H1 (cell line): ENCODE measurements at regions not wholly inside any gene's neighbourhood (a gene's known extent, or its start where the extent isn't known, plus 50 kb on each side); places are given as distances from the start of the nearest gene placed in this dataset.

Experiments
- CTCF ChIA-PET: fragments of 300-600 bp; sonication (Branson Sonifier 250); formaldehyde crosslinking; loops from one replicate; lab custom pipeline; 2021; ENCODE audit not compliant: partially characterized antibody; lab: Charles Lee
- POLR2A ChIA-PET: fragments of 300-600 bp; sonication (Branson Sonifier 250); formaldehyde crosslinking; loops from one replicate; lab custom pipeline; 2021; ENCODE audit warnings: inconsistent platforms; ENCODE audit not compliant: partially characterized antibody; lab: Charles Lee
- DNase-seq, 2 experiments: peaks; one replicate each; pipeline versions ENCODE4 v3.0.0 to v3.0.0-alpha.2; 2010 to 2022; ENCODE audit warnings: low spot score in 2 of 2, low read depth in 1 of 2, mixed read lengths in 1 of 2
- FAIRE-seq: peaks from 2 replicates; lab custom pipeline; 2011; peaks lifted over from hg19 to GRCh38; lab: Jason Lieb, UNC
- H2AFZ ChIP-seq: 2 replicates; pipeline ENCODE4 v1.8.1; 2012; ENCODE audit warnings: low read length, inconsistent platforms
- H2AK5ac ChIP-seq: 2 replicates; pipeline ENCODE4 v1.6.1; 2013; ENCODE audit warnings: low read depth, low read length
- H2BK120ac ChIP-seq: replicated peaks from 2 replicates; pipeline ENCODE3; 2013; ENCODE audit warnings: low read depth, low read length, inconsistent platforms
- H2BK12ac ChIP-seq: 2 replicates; pipeline ENCODE4 v1.6.1; 2013; ENCODE audit warnings: low read depth, low read length
- H2BK15ac ChIP-seq: 2 replicates; pipeline ENCODE4 v1.6.1; 2013; ENCODE audit warnings: low read length
- H2BK20ac ChIP-seq: 2 replicates; pipeline ENCODE4 v1.6.1; 2013; ENCODE audit warnings: low read length
- H2BK5ac ChIP-seq: 2 replicates; pipeline ENCODE4 v1.6.1; 2013; ENCODE audit warnings: low read depth, low read length
- H3K14ac ChIP-seq: 2 replicates; pipeline ENCODE4 v1.6.1; 2013; ENCODE audit warnings: inconsistent platforms; ENCODE audit not compliant: insufficient read length
- H3K18ac ChIP-seq: 2 replicates; pipeline ENCODE4 v1.6.1; 2013; ENCODE audit warnings: low read length; ENCODE audit errors: extremely low read depth
- H3K23ac ChIP-seq: 2 replicates; pipeline ENCODE4 v1.6.1; 2013; ENCODE audit warnings: inconsistent platforms; ENCODE audit not compliant: insufficient read length
- H3K23me2 ChIP-seq: 2 replicates; pipeline ENCODE4 v1.6.1; 2013; ENCODE audit warnings: low read depth, low read length
- H3K27ac ChIP-seq: 2 replicates; pipeline ENCODE4 v1.6.1; 2011; ENCODE audit warnings: low read depth, low read length, inconsistent platforms
- H3K27me3 ChIP-seq, 4 experiments: replicated peaks in 1 of 4; 1 replicate in 1 of 4; 2 replicates in 3 of 4; pipeline versions ENCODE4 v1.6.1 to v1.8.1; 2011 to 2013; ENCODE audit warnings: low read length in 3 of 4, mild to moderate bottlenecking in 3 of 4, inconsistent platforms in 2 of 4, mixed read lengths in 2 of 4, moderate library complexity in 1 of 4; ENCODE audit not compliant: control insufficient read depth in 3 of 4, insufficient read depth in 3 of 4; ENCODE audit errors: extremely low read depth in 1 of 4
- H3K36me3 ChIP-seq, 4 experiments: 2 replicates each; pipeline versions ENCODE4 v1.6.1 to v1.8.1; 2011 to 2013; ENCODE audit warnings: mild to moderate bottlenecking in 4 of 4, low read length in 3 of 4, moderate library complexity in 2 of 4, control low read depth in 1 of 4, inconsistent platforms in 1 of 4; ENCODE audit not compliant: insufficient read depth in 4 of 4, control insufficient read depth in 2 of 4
- H3K4ac ChIP-seq: replicated peaks from 2 replicates; pipeline ENCODE3; 2013; ENCODE audit warnings: low read length, low read depth, mixed read lengths, inconsistent platforms; ENCODE audit not compliant: insufficient read length
- H3K4me1 ChIP-seq, 4 experiments: replicated peaks in 1 of 4; 1 replicate in 1 of 4; 2 replicates in 3 of 4; pipeline versions ENCODE4 v1.6.1 to v1.8.1; 2011 to 2013; ENCODE audit warnings: low read length in 3 of 4, inconsistent platforms in 2 of 4, mixed read lengths in 1 of 4; ENCODE audit not compliant: insufficient read depth in 4 of 4, control insufficient read depth in 3 of 4
- H3K4me2 ChIP-seq, 2 experiments: 2 replicates each; pipeline versions ENCODE4 v1.6.1 to v1.8.1; 2011 to 2013; ENCODE audit warnings: low read depth in 2 of 2, low read length in 2 of 2, control low read depth in 1 of 2, inconsistent platforms in 1 of 2, mild to moderate bottlenecking in 1 of 2; ENCODE audit not compliant: insufficient read depth in 1 of 2
- H3K4me3 ChIP-seq, 4 experiments: fragments of 200-600, 300-600 bp in 1 of 4; sonication (generic), shearing (Covaris generic), sonication (Bioruptor Twin) in 1 of 4; 2 replicates each; pipeline versions ENCODE4 v1.5.1 to v1.8.1; 2011 to 2016; ENCODE audit warnings: low read length in 4 of 4, low read depth in 3 of 4, control low read depth in 2 of 4, inconsistent platforms in 2 of 4, mild to moderate bottlenecking in 2 of 4, mixed read lengths in 1 of 4, moderate library complexity in 1 of 4; ENCODE audit not compliant: insufficient read depth in 2 of 4; ENCODE audit errors: extremely low read depth in 1 of 4
- H3K56ac ChIP-seq: replicated peaks from 2 replicates; pipeline ENCODE3; 2013; ENCODE audit warnings: low read depth, mild to moderate bottlenecking, mixed read lengths, low read length, inconsistent platforms; ENCODE audit not compliant: insufficient read length
- H3K79me1 ChIP-seq: 2 replicates; pipeline ENCODE4 v1.6.1; 2013; ENCODE audit warnings: low read depth, low read length, control low read depth
- H3K79me2 ChIP-seq, 2 experiments: 2 replicates each; pipeline versions ENCODE4 v1.6.1 to v1.8.1; 2012 to 2013; ENCODE audit warnings: low read length in 2 of 2, mild to moderate bottlenecking in 2 of 2, inconsistent platforms in 1 of 2; ENCODE audit not compliant: insufficient read depth in 2 of 2, control insufficient read depth in 1 of 2
- H3K9ac ChIP-seq, 4 experiments: replicated peaks in 1 of 4; 1 replicate in 1 of 4; 2 replicates in 3 of 4; pipeline versions ENCODE4 v1.6.1 to v1.8.1; 2011 to 2013; ENCODE audit warnings: low read depth in 3 of 4, low read length in 3 of 4, control low read depth in 2 of 4, mild to moderate bottlenecking in 2 of 4, moderate library complexity in 2 of 4, inconsistent platforms in 1 of 4; ENCODE audit errors: extremely low read depth in 1 of 4
- H3K9me3 ChIP-seq, 2 experiments: 2 replicates each; pipeline versions ENCODE4 v1.6.1 to v1.8.1; 2012 to 2013; ENCODE audit warnings: mild to moderate bottlenecking in 2 of 2, moderate library complexity in 2 of 2, control low read depth in 1 of 2, inconsistent platforms in 1 of 2, low read depth in 1 of 2, low read length in 1 of 2, mixed read lengths in 1 of 2; ENCODE audit not compliant: insufficient read depth in 2 of 2
- H4K20me1 ChIP-seq, 2 experiments: replicated peaks in 1 of 2; 2 replicates each; pipeline versions ENCODE3 to v1.8.1; 2011 to 2013; ENCODE audit warnings: inconsistent platforms in 2 of 2, low read length in 2 of 2, mild to moderate bottlenecking in 1 of 2; ENCODE audit not compliant: insufficient read depth in 2 of 2, control insufficient read depth in 1 of 2
- H4K5ac ChIP-seq: 2 replicates; pipeline ENCODE4 v1.6.1; 2013; ENCODE audit warnings: low read length, low read depth, mixed read lengths, inconsistent platforms; ENCODE audit not compliant: insufficient read length
- H4K8ac ChIP-seq: 2 replicates; pipeline ENCODE4 v1.8.0; 2013; ENCODE audit warnings: mild to moderate bottlenecking, moderate library complexity, low read length, inconsistent platforms; ENCODE audit not compliant: insufficient read depth; ENCODE audit errors: extremely low read depth
- H4K91ac ChIP-seq: replicated peaks from 2 replicates; pipeline ENCODE3; 2013; ENCODE audit warnings: low read length, mixed read lengths, inconsistent platforms; ENCODE audit not compliant: insufficient read length
- ATF2 ChIP-seq: IDR thresholded peaks from 2 replicates; pipeline ENCODE4 v1.6.1; 2012; ENCODE audit warnings: low read length, inconsistent platforms
- BCL11A ChIP-seq, 2 experiments: IDR thresholded peaks; one replicate each; pipeline ENCODE4 v1.6.1; 2011; ENCODE audit warnings: low read depth in 2 of 2, low read length in 2 of 2, mild to moderate bottlenecking in 2 of 2
- CEBPB ChIP-seq: IDR thresholded peaks from 2 replicates; pipeline ENCODE4 v1.6.1; 2012; ENCODE audit warnings: low read depth, low read length
- CTBP2 ChIP-seq: IDR thresholded peaks from 2 replicates; pipeline ENCODE4 v1.7.0; 2011; ENCODE audit warnings: borderline replicate concordance, mild to moderate bottlenecking, moderate library complexity, mixed read lengths, low read length; ENCODE audit not compliant: insufficient read depth, insufficient read length
- KDM5A ChIP-seq: fragments of 200-600 bp; IDR thresholded peaks from 2 replicates; pipeline ENCODE4 v1.7.1; 2012; ENCODE audit warnings: mild to moderate bottlenecking, low read length, inconsistent platforms, mixed read lengths
- POLR2AphosphoS5 ChIP-seq: IDR thresholded peaks from 2 replicates; pipeline ENCODE4 v1.6.1; 2011; ENCODE audit warnings: low read depth, low read length
- POU5F1 ChIP-seq: IDR thresholded peaks from 2 replicates; pipeline ENCODE4 v1.6.1; 2011; ENCODE audit warnings: low read depth, mild to moderate bottlenecking, low read length, moderate library complexity
- RNF2 ChIP-seq: fragments of 200-900, 300-1000 bp; sonication (generic); IDR thresholded peaks from 2 replicates; pipeline ENCODE4 v1.7.1; 2016; ENCODE audit warnings: borderline replicate concordance, low read depth, mild to moderate bottlenecking, antibody characterized with exemption, low read length; ENCODE audit not compliant: poor library complexity, severe bottlenecking; ENCODE audit errors: missing control alignments
- SAP30 ChIP-seq: fragments of 300-600 bp; sonication (generic); IDR thresholded peaks from 2 replicates; pipeline ENCODE4 v1.7.1; 2012; ENCODE audit warnings: low read length, moderate library complexity, mild to moderate bottlenecking, inconsistent platforms; ENCODE audit not compliant: insufficient read depth, insufficient replicate concordance
- SIRT6 ChIP-seq: IDR thresholded peaks from one replicate; pipeline ENCODE4 v1.7.1; 2012; ENCODE audit warnings: low read length, inconsistent platforms
- SUZ12 ChIP-seq: fragments of 200-600 bp; sonication (generic); IDR thresholded peaks from 2 replicates; pipeline ENCODE4 v1.6.1; 2012; ENCODE audit warnings: mild to moderate bottlenecking, inconsistent platforms, low read length, moderate library complexity, mixed read lengths
- TAF1 ChIP-seq: IDR thresholded peaks from 2 replicates; pipeline ENCODE4 v1.6.1; 2011; ENCODE audit warnings: mild to moderate bottlenecking, low read depth, low read length
- TAF7 ChIP-seq: optimal IDR thresholded peaks from 2 replicates; pipeline ENCODE3; 2011; ENCODE audit warnings: low read depth, mild to moderate bottlenecking, inconsistent platforms, low read length, moderate library complexity, borderline replicate concordance
- WGBS, 2 experiments: shearing (Covaris generic) in 1 of 2; methylation state at CpG; one replicate each; pipeline versions ENCODE4 v1.1.6 to v1.1.7; 2013 to 2015; ENCODE audit warnings: low lambda C conversion rate in 2 of 2, mixed read lengths in 2 of 2, inconsistent platforms in 1 of 2, low coverage in 1 of 2, missing lambda C conversion rate in 1 of 2; ENCODE audit not compliant: insufficient replicate concordance in 2 of 2, insufficient coverage in 1 of 2, insufficient read length in 1 of 2; ENCODE audit errors: extremely low coverage in 1 of 2, missing lambda C conversion rate in 1 of 2; 5-methylcytosine and 5-hydroxymethylcytosine counted together

- Histone ChIP-seq H3K79me2 (no peaks in the 10 kb centered on the region), H3K4me2 (no peak overlapping the region), H4K20me1 (no peaks in the 10 kb centered on the region), H2AK5ac (no peak overlapping the region), H3K9me3 (peaks cover 8 to 10% of the 10 kb centered on the region in 2 experiments), H3K27ac (no peak overlapping the region), H2BK120ac (no peak overlapping the region), H3K18ac (no peak overlapping the region), H3K27me3 (no peaks in the 10 kb centered on the region), H3K79me1 (no peaks in the 10 kb centered on the region), H2BK12ac (no peak overlapping the region), H3K56ac (no peak overlapping the region), H3K36me3 (no peaks in the 10 kb centered on the region), H4K5ac (no peak overlapping the region), H3K23me2 (no peaks in the 10 kb centered on the region), H2BK20ac (no peak overlapping the region), H2AFZ (no peak overlapping the region), H3K23ac (no peak overlapping the region), H3K9ac (no peak overlapping the region), H2BK15ac (no peak overlapping the region), H3K4me1 (no peaks in the 10 kb centered on the region), H3K14ac (no peak overlapping the region), H3K4ac (no peak overlapping the region), H2BK5ac (no peak overlapping the region), H3K4me3 (no peak overlapping the region), H4K91ac (no peak overlapping the region), H4K8ac (no peak overlapping the region)
- ChIA-PET POLR2A (no interaction called here), CTCF (no interaction called here)
- FAIRE-seq (no peak), DNase-seq (no peak)
- 84% methylated on average over 1 of the region's 1 CpG; no CpG with 5 or more reads in 1 of the 2 experiments for WGBS, 2 experiments
- no peak for TF ChIP-seq CTBP2
- TF ChIP-seq POLR2AphosphoS5, result no peak
- TF ChIP-seq CEBPB, result no peak
- TF ChIP-seq RNF2, result no peak
- TF ChIP-seq TAF1, result no peak
- no peak for TF ChIP-seq ATF2
- no peak for TF ChIP-seq KDM5A
- TF ChIP-seq SAP30, result no peak
- TF ChIP-seq SIRT6, result no peak
- TF ChIP-seq BCL11A (IDR thresholded peaks at IDR 0.05; ENCODE audit: low read depth in 2 of 2, low read length in 2 of 2), result no peak
- no peak for TF ChIP-seq SUZ12
- no peak for TF ChIP-seq POU5F1
- no peak for TF ChIP-seq TAF7
Observed at GRCh38 chr5:43941806-43942205, 338.8 kb downstream of the NNT start.
